ENCODE measurements at regions not wholly inside any gene's neighbourhood (a gene's known extent, or its start where the extent isn't known, plus 50 kb on each side); places are given as distances from the start of the nearest gene placed in this dataset.
"Not testable (repeated sequence)": the region's sequence is repeated elsewhere in the genome, so short reads cannot be mapped to it uniquely, and the experiment has no call there.

- no peak for ATAC-seq
- DNase-seq (ENCODE audit: missing footprints), result no peak
- intact Hi-C loops (cut with DNase I), result no loop called here
These were observed 169.4 kb downstream of the TMEM200A start for GRCh38 chr6:130535242-130535641.

GRCh38 chr6:130537447-130537846 lies 171.6 kb downstream of the TMEM200A start:
- no peak for ATAC-seq
- DNase-seq (ENCODE audit: missing footprints), result no peak

GRCh38 chr6:130547723-130548122 lies 181.9 kb downstream of the TMEM200A start:
- DNase-seq (ENCODE audit: missing footprints), result no peak
- intact Hi-C loops (cut with DNase I), result no loop called here

More at GRCh38 chr6:130537447-130537846, 171.6 kb downstream of the TMEM200A start:
- intact Hi-C loops (cut with DNase I), result no loop called here

GRCh38 chr6:130557481-130558112 lies 191.8 kb downstream of the TMEM200A start:
- ATAC-seq, result no peak
- no peak for DNase-seq (ENCODE audit: missing footprints)
- intact Hi-C loops (cut with DNase I), result no loop called here

More at GRCh38 chr6:130547723-130548122, 181.9 kb downstream of the TMEM200A start:
- no peak for ATAC-seq

GRCh38 chr6:130558131-130558530 lies 192.3 kb downstream of the TMEM200A start:
- no peak for DNase-seq (ENCODE audit: missing footprints)
- intact Hi-C loops (cut with DNase I), result no loop called here
- ATAC-seq, result no peak

- ATAC-seq (no peak), DNase-seq (ENCODE audit: missing footprints) (no peak)
- intact Hi-C loops (cut with DNase I), result no loop called here
These were observed 193.3 kb downstream of the TMEM200A start for GRCh38 chr6:130559166-130559565.

GRCh38 chr6:130560231-130560630 lies 194.4 kb downstream of the TMEM200A start:
- intact Hi-C loops (cut with DNase I), result no loop called here
- ATAC-seq, result no peak
- no peak for DNase-seq (ENCODE audit: missing footprints)

GRCh38 chr6:130561159-130561558 lies 195.3 kb downstream of the TMEM200A start:
- ATAC-seq; intact Hi-C loops (cut with DNase I); DNase-seq (ENCODE audit: missing footprints): not testable (repeated sequence)

- intact Hi-C loops (cut with DNase I), result no loop called here
- DNase-seq (ENCODE audit: missing footprints) (no peak), ATAC-seq (no peak)
These were observed 199.9 kb downstream of the TMEM200A start for GRCh38 chr6:130565696-130566095.

GRCh38 chr6:130574146-130574545 lies 208.3 kb downstream of the TMEM200A start:
- intact Hi-C loops (cut with DNase I), result no loop called here
- DNase-seq (ENCODE audit: missing footprints) (no peak), ATAC-seq (no peak)

GRCh38 chr6:130575557-130575956 lies 209.7 kb downstream of the TMEM200A start:
- ATAC-seq, result no peak
- intact Hi-C loops (cut with DNase I), result no loop called here
- no peak for DNase-seq (ENCODE audit: missing footprints)

- ATAC-seq, result no peak
- intact Hi-C loops (cut with DNase I), result no loop called here
- no peak for DNase-seq (ENCODE audit: missing footprints)
These were observed 210.2 kb downstream of the TMEM200A start for GRCh38 chr6:130575971-130576370.

GRCh38 chr6:130577178-130577919 lies 211.5 kb downstream of the TMEM200A start:
- intact Hi-C loops (cut with DNase I), result no loop called here
- DNase-seq (ENCODE audit: missing footprints) (no peak), ATAC-seq (no peak)

GRCh38 chr6:130578713-130579112 lies 212.9 kb downstream of the TMEM200A start:
- DNase-seq (ENCODE audit: missing footprints) (no peak), ATAC-seq (no peak)
- intact Hi-C loops (cut with DNase I), result no loop called here

- intact Hi-C loops (cut with DNase I), result no loop called here
- ATAC-seq (no peak), DNase-seq (ENCODE audit: missing footprints) (no peak)
These were observed 217.5 kb downstream of the TMEM200A start for GRCh38 chr6:130583268-130583667.

GRCh38 chr6:130585587-130585986 lies 219.8 kb downstream of the TMEM200A start:
- intact Hi-C loops (cut with DNase I), result no loop called here
- DNase-seq (ENCODE audit: missing footprints) (no peak), ATAC-seq (no peak)

- ATAC-seq (no peak), DNase-seq (ENCODE audit: missing footprints) (no peak)
- intact Hi-C loops (cut with DNase I), result no loop called here
These were observed 222.1 kb downstream of the TMEM200A start for GRCh38 chr6:130587778-130588520.

- intact Hi-C loops (cut with DNase I), result no loop called here
- DNase-seq (ENCODE audit: missing footprints) (no peak), ATAC-seq (no peak)
These were observed 227.4 kb downstream of the TMEM200A start for GRCh38 chr6:130593200-130593599.

GRCh38 chr6:130593948-130594347 lies 228.1 kb downstream of the TMEM200A start:
- ATAC-seq, result no peak
- no peak for DNase-seq (ENCODE audit: missing footprints)
- intact Hi-C loops (cut with DNase I), result no loop called here

All from Right ventricle myocardium inferior (tissue), 1 donor.